ENCODE measurements at regions not wholly inside any gene's neighbourhood (a gene's known extent, or its start where the extent isn't known, plus 50 kb on each side); places are given as distances from the start of the nearest gene placed in this dataset.
A peak's percentile ranks its signal among the peaks of the same experiment; 100 is the strongest.

DNA sequence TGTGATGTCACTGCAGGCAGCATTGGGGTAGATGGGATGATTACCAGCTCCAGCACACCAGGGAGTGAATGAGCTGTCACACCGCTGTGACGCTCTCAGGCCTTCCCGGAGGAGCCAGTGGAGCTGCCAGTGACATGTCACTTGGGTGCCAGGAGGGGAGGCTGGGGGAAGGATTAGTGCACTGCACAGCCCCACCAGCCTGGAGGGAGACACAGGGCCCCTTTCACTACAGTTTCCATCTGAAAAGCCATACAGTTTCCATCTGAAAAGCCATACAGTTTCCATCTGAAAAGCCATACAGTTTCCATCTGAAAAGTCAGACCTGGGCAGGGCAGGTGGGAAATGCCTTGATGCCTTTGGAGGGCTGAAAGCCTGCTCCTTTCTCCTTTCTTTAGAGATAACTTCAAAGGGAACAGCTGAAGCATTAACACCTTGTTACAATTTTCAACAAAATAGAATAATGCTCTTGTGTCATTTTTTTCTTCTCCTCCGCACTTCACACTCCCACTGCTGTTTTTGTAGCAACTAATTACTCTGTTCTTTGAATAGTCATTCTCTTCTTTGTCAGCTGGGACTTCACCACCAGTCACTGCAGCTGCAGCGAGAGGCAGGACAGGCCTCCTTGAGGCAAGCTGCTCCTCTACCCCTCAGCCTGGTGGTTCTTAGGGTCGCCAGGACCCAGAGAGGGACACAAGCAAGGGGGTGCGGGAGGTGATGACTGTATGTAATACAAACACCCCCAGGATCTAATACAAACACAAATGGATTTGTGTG is 256.9 kb upstream of the RGS6 start:
- Histone ChIP-seq H2AFZ (no peak overlapping the region), H4K20me1 (replicated peaks; ENCODE audit: insufficient read depth) (no peaks in the 10 kb centered on the region), H3K79me2 (replicated peaks; ENCODE audit: insufficient read depth) (no peaks in the 10 kb centered on the region), H3F3A (replicated peaks; ENCODE audit: low read depth) (no peaks in the 10 kb centered on the region), H3K27ac (ENCODE audit: low read depth) (peak overlapping the region; percentile 90), H3K27me3 (ENCODE audit: insufficient read depth) (no peaks in the 10 kb centered on the region), H3K9me2 (ENCODE audit: insufficient read depth) (no peaks in the 10 kb centered on the region; the same call in 1 of the 2 replicates), H3K36me3 (ENCODE audit: insufficient read depth) (peaks cover 3% of the 10 kb centered on the region; the same call in 1 of the 2 replicates), H3K4me1 (ENCODE audit: insufficient read depth) (peaks cover 14% of the 10 kb centered on the region), H3K4me3 (no peak overlapping the region), H3K4me2 (0 out of 2 replicates have a peak overlapping the region, but pooled peaks have one; percentile 2)
- ATAC-seq, result peak; percentile 96
- H3K4me3 Mint-ChIP-seq, result 0 out of 3 replicates have a peak overlapping the region, but pooled peaks have one; percentile 27
- peaks cover 24% of the 10 kb centered on the region; the same call in 2 of the 3 replicates for H3K9me3 Mint-ChIP-seq
- peak; percentile 73 for DNase-seq (ENCODE audit: low spot score)
- H3K36me3 Mint-ChIP-seq (ENCODE audit: low read depth), result peaks cover 77% of the 10 kb centered on the region
- H3K27me3 Mint-ChIP-seq (ENCODE audit: insufficient read depth, low read depth, poor library complexity), result peaks cover 15% of the 10 kb centered on the region
- H3K27ac Mint-ChIP-seq, result peak overlapping the region; percentile 96
- peaks cover 22% of the 10 kb centered on the region for H3K4me1 Mint-ChIP-seq
- TF ChIP-seq NANOG (IDR thresholded peaks at IDR 0.05; ENCODE audit: borderline replicate concordance) (peak; percentile 72), EZH2phosphoT487 (IDR thresholded peaks at IDR 0.05; ENCODE audit: unreplicated experiment) (no peak), REST (IDR thresholded peaks at IDR 0.05; ENCODE audit: unreplicated experiment) (no peak), CREB1 (CRISPR knock-in tag; IDR thresholded peaks at IDR 0.05; ENCODE audit: low read depth) (peak; percentile 72), EZH2 (IDR thresholded peaks at IDR 0.05; ENCODE audit: low read depth, unreplicated experiment) (no peak), ZNF331 (CRISPR knock-in tag; IDR thresholded peaks at IDR 0.05; ENCODE audit: low read depth) (no peak)

GRCh38 chr14:71675900-71676287 is 256.3 kb upstream of the RGS6 start:
- H2AFZ ChIP-seq, result no peak overlapping the region
- no peak for ATAC-seq
- peaks cover 77% of the 10 kb centered on the region for H3K36me3 Mint-ChIP-seq (ENCODE audit: low read depth)
- H3K36me3 ChIP-seq (ENCODE audit: insufficient read depth), result peaks cover 3% of the 10 kb centered on the region; the same call in 1 of the 2 replicates
- H3F3A ChIP-seq (replicated peaks; ENCODE audit: low read depth), result no peaks in the 10 kb centered on the region
- H3K9me3 Mint-ChIP-seq, result peaks cover 24% of the 10 kb centered on the region; the same call in 2 of the 3 replicates
- no peaks in the 10 kb centered on the region for H3K79me2 ChIP-seq (replicated peaks; ENCODE audit: insufficient read depth)
- H3K4me1 Mint-ChIP-seq, result peaks cover 28% of the 10 kb centered on the region
- peak overlapping the region; percentile 90 for H3K27ac ChIP-seq (ENCODE audit: low read depth)
- H3K27me3 Mint-ChIP-seq (ENCODE audit: insufficient read depth, low read depth, poor library complexity), result peaks cover 14% of the 10 kb centered on the region
- H3K9me2 ChIP-seq (ENCODE audit: insufficient read depth), result no peaks in the 10 kb centered on the region; the same call in 1 of the 2 replicates
- H4K20me1 ChIP-seq (replicated peaks; ENCODE audit: insufficient read depth), result no peaks in the 10 kb centered on the region
- H3K4me1 ChIP-seq (ENCODE audit: insufficient read depth), result peaks cover 20% of the 10 kb centered on the region
- H3K27me3 ChIP-seq (ENCODE audit: insufficient read depth), result no peaks in the 10 kb centered on the region
- H3K27ac Mint-ChIP-seq, result peak overlapping the region; percentile 96
- H3K4me2 ChIP-seq, result 0 out of 2 replicates have a peak overlapping the region, but pooled peaks have one; percentile 2
- DNase-seq (ENCODE audit: low spot score), result no peak
- no peak overlapping the region for H3K4me3 ChIP-seq
- H3K4me3 Mint-ChIP-seq, result 0 out of 3 replicates have a peak overlapping the region, but pooled peaks have one; percentile 27
- no peak for TF ChIP-seq ZNF331 (CRISPR knock-in tag; IDR thresholded peaks at IDR 0.05; ENCODE audit: low read depth)
- TF ChIP-seq, protein P1, sequence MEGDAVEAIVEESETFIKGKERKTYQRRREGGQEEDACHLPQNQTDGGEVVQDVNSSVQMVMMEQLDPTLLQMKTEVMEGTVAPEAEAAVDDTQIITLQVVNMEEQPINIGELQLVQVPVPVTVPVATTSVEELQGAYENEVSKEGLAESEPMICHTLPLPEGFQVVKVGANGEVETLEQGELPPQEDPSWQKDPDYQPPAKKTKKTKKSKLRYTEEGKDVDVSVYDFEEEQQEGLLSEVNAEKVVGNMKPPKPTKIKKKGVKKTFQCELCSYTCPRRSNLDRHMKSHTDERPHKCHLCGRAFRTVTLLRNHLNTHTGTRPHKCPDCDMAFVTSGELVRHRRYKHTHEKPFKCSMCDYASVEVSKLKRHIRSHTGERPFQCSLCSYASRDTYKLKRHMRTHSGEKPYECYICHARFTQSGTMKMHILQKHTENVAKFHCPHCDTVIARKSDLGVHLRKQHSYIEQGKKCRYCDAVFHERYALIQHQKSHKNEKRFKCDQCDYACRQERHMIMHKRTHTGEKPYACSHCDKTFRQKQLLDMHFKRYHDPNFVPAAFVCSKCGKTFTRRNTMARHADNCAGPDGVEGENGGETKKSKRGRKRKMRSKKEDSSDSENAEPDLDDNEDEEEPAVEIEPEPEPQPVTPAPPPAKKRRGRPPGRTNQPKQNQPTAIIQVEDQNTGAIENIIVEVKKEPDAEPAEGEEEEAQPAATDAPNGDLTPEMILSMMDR (conservative IDR thresholded peaks at IDR 0.05; ENCODE audit: low read depth in 2 of 2), result no peak
- no peak for TF ChIP-seq EZH2 (IDR thresholded peaks at IDR 0.05; ENCODE audit: low read depth, unreplicated experiment)
- TF ChIP-seq POLR2AphosphoS5 (IDR thresholded peaks at IDR 0.05; ENCODE audit: low read depth), result no peak
- TF ChIP-seq CREB1 (CRISPR knock-in tag; IDR thresholded peaks at IDR 0.05; ENCODE audit: low read depth), result no peak
- TF ChIP-seq, protein P2, sequence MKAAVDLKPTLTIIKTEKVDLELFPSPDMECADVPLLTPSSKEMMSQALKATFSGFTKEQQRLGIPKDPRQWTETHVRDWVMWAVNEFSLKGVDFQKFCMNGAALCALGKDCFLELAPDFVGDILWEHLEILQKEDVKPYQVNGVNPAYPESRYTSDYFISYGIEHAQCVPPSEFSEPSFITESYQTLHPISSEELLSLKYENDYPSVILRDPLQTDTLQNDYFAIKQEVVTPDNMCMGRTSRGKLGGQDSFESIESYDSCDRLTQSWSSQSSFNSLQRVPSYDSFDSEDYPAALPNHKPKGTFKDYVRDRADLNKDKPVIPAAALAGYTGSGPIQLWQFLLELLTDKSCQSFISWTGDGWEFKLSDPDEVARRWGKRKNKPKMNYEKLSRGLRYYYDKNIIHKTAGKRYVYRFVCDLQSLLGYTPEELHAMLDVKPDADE (IDR thresholded peaks at IDR 0.05), result no peak
- TF ChIP-seq STAT1 (IDR thresholded peaks at IDR 0.05; ENCODE audit: unreplicated experiment), result no peak
- TF ChIP-seq NANOG (IDR thresholded peaks at IDR 0.05; ENCODE audit: borderline replicate concordance), result no peak
- no peak for TF ChIP-seq EZH2phosphoT487 (IDR thresholded peaks at IDR 0.05; ENCODE audit: unreplicated experiment)
- no peak for TF ChIP-seq JUNB (IDR thresholded peaks at IDR 0.05; ENCODE audit: unreplicated experiment)

Measured in GM23338 (cell line).